ENCODE measurements at regions not wholly inside any gene's neighbourhood (a gene's known extent, or its start where the extent isn't known, plus 50 kb on each side); places are given as distances from the start of the nearest gene placed in this dataset.
"Not testable (repeated sequence)": the region's sequence is repeated elsewhere in the genome, so short reads cannot be mapped to it uniquely, and the experiment has no call there.

- H3K9me3 Mint-ChIP-seq; H3K36me3 ChIP-seq (ENCODE audit: insufficient read depth, low read length); H3K27ac ChIP-seq (ENCODE audit: low read depth, low read length); H3K27ac Mint-ChIP-seq; CTCF ChIA-PET (ENCODE audit: partially characterized antibody); H3K27me3 ChIP-seq (ENCODE audit: insufficient read depth, low read length); H3K9me3 ChIP-seq (ENCODE audit: control insufficient read depth in 1 of 2, low read length in 2 of 2); intact Hi-C loops (cut with micrococcal nuclease); H3K4me1 ChIP-seq (ENCODE audit: insufficient read depth, low read length); H3K4me1 Mint-ChIP-seq; H3K4me3 Mint-ChIP-seq; H3K4me3 ChIP-seq (ENCODE audit: low read length in 2 of 2); POLR2A ChIA-PET (ENCODE audit: partially characterized antibody); H3K27me3 Mint-ChIP-seq; DNase-seq; H3K36me3 Mint-ChIP-seq: not testable (repeated sequence)
Measured at GRCh38 chr3:153933481-153933880, 187.7 kb upstream of the ARHGEF26 start.

DNA sequence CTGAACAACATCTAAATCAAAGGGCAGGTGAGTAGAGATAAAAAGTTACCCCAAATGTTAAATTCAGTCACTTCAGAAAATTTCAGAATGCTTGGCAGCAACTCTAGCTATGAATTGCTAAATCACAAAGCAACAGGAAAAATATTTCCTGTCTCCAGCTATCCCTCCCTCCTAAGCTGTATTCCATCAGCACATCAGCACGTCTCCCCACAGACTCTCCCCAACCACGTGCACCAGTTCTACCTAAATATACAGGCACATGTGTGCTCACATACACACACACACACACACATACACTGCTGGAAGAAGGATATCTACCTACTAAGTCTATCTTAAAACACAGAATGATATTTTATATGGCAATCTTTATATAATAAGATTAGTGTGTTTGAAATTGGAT lies 177.1 kb upstream of the ARHGEF26 start:
- DNase-seq, result no peak
- H3K4me1 ChIP-seq (ENCODE audit: insufficient read depth, low read length), result no peaks in the 10 kb centered on the region
- peaks cover 12% of the 10 kb centered on the region in 2 donors for H3K27me3 Mint-ChIP-seq
- CTCF ChIA-PET (ENCODE audit: partially characterized antibody), result no interaction called here
- H3K9me3 Mint-ChIP-seq, result peaks cover 0 to 3% (median 0%) of the 10 kb centered on the region in 8 donors
- H3K4me1 Mint-ChIP-seq, result no peaks in the 10 kb centered on the region
- no peak overlapping the region for H3K27ac Mint-ChIP-seq
- H3K4me3 Mint-ChIP-seq, result no peak overlapping the region
- H3K4me3 ChIP-seq (ENCODE audit: low read length in 2 of 2), result no peak overlapping the region
- no peaks in the 10 kb centered on the region for H3K27me3 ChIP-seq (ENCODE audit: insufficient read depth, low read length)
- POLR2A ChIA-PET (ENCODE audit: partially characterized antibody), result no interaction called here
- no peaks in the 10 kb centered on the region for H3K36me3 ChIP-seq (ENCODE audit: insufficient read depth, low read length)
- H3K9me3 ChIP-seq (ENCODE audit: control insufficient read depth in 1 of 2, low read length in 2 of 2), result no peaks in the 10 kb centered on the region
- H3K36me3 Mint-ChIP-seq, result no peaks in the 10 kb centered on the region
- intact Hi-C loops (cut with micrococcal nuclease), result no loop called here
- no peak overlapping the region for H3K27ac ChIP-seq (ENCODE audit: low read depth, low read length)

DNA sequence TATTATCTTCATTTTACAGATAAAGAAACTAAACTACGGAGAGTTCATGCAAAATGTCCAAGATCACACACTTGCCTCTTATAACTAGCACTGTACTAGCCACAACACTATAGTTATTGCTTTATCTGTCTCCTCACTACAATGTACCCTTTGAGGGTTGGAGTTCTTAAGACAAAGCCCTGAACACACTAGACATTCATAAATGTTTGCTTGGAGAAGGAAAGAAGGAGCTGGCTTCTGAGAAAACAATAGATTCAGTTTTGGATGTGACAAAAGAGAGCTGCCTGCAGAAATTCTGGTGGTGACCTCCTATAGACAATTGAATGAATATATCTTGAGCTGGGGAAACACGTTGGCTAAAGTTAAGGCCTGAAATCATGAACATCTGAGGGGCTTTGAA lies 169.9 kb upstream of the ARHGEF26 start:
- H3K9me3 Mint-ChIP-seq, result peaks cover 0 to 1% (median 0%) of the 10 kb centered on the region in 8 donors
- intact Hi-C loops (cut with micrococcal nuclease), result no loop called here
- H3K27me3 Mint-ChIP-seq, result peaks cover 3 to 5% of the 10 kb centered on the region in 2 donors
- H3K4me1 Mint-ChIP-seq, result no peaks in the 10 kb centered on the region
- ChIA-PET POLR2A (ENCODE audit: partially characterized antibody) (no interaction called here), CTCF (ENCODE audit: partially characterized antibody) (no interaction called here)
- no peaks in the 10 kb centered on the region for H3K4me1 ChIP-seq (ENCODE audit: insufficient read depth, low read length)
- no peak overlapping the region for H3K27ac Mint-ChIP-seq
- H3K4me3 Mint-ChIP-seq, result no peak overlapping the region
- H3K27ac ChIP-seq (ENCODE audit: low read depth, low read length), result no peak overlapping the region
- H3K27me3 ChIP-seq (ENCODE audit: insufficient read depth, low read length), result no peaks in the 10 kb centered on the region
- H3K36me3 Mint-ChIP-seq, result no peaks in the 10 kb centered on the region
- H3K36me3 ChIP-seq (ENCODE audit: insufficient read depth, low read length), result no peaks in the 10 kb centered on the region
- no peak overlapping the region for H3K4me3 ChIP-seq (ENCODE audit: low read length in 2 of 2)
- no peaks in the 10 kb centered on the region for H3K9me3 ChIP-seq (ENCODE audit: control insufficient read depth in 1 of 2, low read length in 2 of 2)
- DNase-seq, result no peak

- Histone ChIP-seq H3K27ac (ENCODE audit: low read depth, low read length) (no peak overlapping the region), H3K4me3 (ENCODE audit: low read length in 2 of 2) (no peak overlapping the region), H3K4me1 (ENCODE audit: insufficient read depth, low read length) (no peaks in the 10 kb centered on the region), H3K9me3 (ENCODE audit: control insufficient read depth in 1 of 2, low read length in 2 of 2) (no peaks in the 10 kb centered on the region), H3K27me3 (ENCODE audit: insufficient read depth, low read length) (peaks cover 5% of the 10 kb centered on the region), H3K36me3 (ENCODE audit: insufficient read depth, low read length) (no peaks in the 10 kb centered on the region)
- peaks cover 0 to 3% of the 10 kb centered on the region in 2 donors for H3K27me3 Mint-ChIP-seq
- no peak overlapping the region for H3K4me3 Mint-ChIP-seq
- no peak overlapping the region for H3K27ac Mint-ChIP-seq
- intact Hi-C loops (cut with micrococcal nuclease), result no loop called here
- no peak for DNase-seq
- CTCF ChIA-PET (ENCODE audit: partially characterized antibody), result no interaction called here
- POLR2A ChIA-PET (ENCODE audit: partially characterized antibody), result no interaction called here
- H3K4me1 Mint-ChIP-seq, result no peaks in the 10 kb centered on the region
- H3K9me3 Mint-ChIP-seq, result no peaks in the 10 kb centered on the region
- no peaks in the 10 kb centered on the region for H3K36me3 Mint-ChIP-seq
Measured at GRCh38 chr3:153952091-153952490, 169.1 kb upstream of the ARHGEF26 start.

DNA sequence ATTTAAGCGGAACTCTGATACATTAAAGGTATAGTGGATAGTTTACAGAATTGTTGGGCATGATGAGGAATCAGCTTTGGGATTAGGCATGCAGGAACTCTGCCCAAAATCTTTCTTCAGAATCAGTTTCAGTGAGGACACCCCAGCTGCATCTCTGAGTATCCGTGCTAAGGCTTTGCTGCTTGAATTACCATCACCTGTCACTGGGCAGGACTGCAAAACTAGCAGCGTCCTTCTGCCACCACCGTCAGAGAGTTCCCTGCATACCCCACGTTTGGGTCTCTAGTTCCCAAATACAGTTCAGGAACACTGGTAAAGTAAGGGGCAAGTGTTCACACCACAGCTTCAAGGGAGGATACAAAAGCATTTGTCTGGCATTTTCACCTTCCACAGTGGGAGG lies 164.6 kb upstream of the ARHGEF26 start:
- Mint-ChIP-seq H3K4me1 (no peaks in the 10 kb centered on the region), H3K27ac (no peak overlapping the region), H3K9me3 (no peaks in the 10 kb centered on the region), H3K36me3 (no peaks in the 10 kb centered on the region), H3K27me3 (peaks cover 3 to 4% of the 10 kb centered on the region in 2 donors), H3K4me3 (no peak overlapping the region)
- DNase-seq, result no peak
- H3K36me3 ChIP-seq (ENCODE audit: insufficient read depth, low read length), result no peaks in the 10 kb centered on the region
- no peaks in the 10 kb centered on the region for H3K9me3 ChIP-seq (ENCODE audit: control insufficient read depth in 1 of 2, low read length in 2 of 2)
- peaks cover 5% of the 10 kb centered on the region for H3K27me3 ChIP-seq (ENCODE audit: insufficient read depth, low read length)
- ChIA-PET POLR2A (ENCODE audit: partially characterized antibody) (no interaction called here), CTCF (ENCODE audit: partially characterized antibody) (no interaction called here)
- H3K4me3 ChIP-seq (ENCODE audit: low read length in 2 of 2), result no peak overlapping the region
- H3K27ac ChIP-seq (ENCODE audit: low read depth, low read length), result no peak overlapping the region
- intact Hi-C loops (cut with micrococcal nuclease), result no loop called here
- no peaks in the 10 kb centered on the region for H3K4me1 ChIP-seq (ENCODE audit: insufficient read depth, low read length)

DNA sequence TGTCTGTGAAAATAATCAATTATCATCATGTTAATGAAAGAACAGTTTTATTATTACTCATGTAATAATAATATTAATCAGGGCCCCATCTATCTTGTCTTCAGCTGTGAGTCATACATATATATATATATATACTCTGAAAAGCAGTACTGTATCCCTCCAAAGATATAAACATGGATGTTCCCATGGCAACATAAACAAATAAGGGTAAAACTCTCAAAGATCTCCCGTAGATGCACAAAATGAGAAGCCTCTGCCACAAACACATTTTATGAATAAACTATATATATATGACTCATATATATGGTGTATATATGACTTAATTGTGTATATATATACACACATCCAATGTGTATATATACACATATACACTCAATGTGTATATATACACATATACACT lies 163.8 kb upstream of the ARHGEF26 start:
- no peak for DNase-seq
- CTCF ChIA-PET (ENCODE audit: partially characterized antibody), result no interaction called here
- intact Hi-C loops (cut with micrococcal nuclease), result no loop called here
- peaks cover 5% of the 10 kb centered on the region for H3K27me3 ChIP-seq (ENCODE audit: insufficient read depth, low read length)
- Mint-ChIP-seq H3K27ac (no peak overlapping the region), H3K4me3 (no peak overlapping the region), H3K36me3 (no peaks in the 10 kb centered on the region), H3K27me3 (peaks cover 3 to 4% of the 10 kb centered on the region in 2 donors), H3K4me1 (no peaks in the 10 kb centered on the region), H3K9me3 (no peaks in the 10 kb centered on the region)
- H3K27ac ChIP-seq (ENCODE audit: low read depth, low read length), result no peak overlapping the region
- H3K4me1 ChIP-seq (ENCODE audit: insufficient read depth, low read length), result no peaks in the 10 kb centered on the region
- no peaks in the 10 kb centered on the region for H3K9me3 ChIP-seq (ENCODE audit: control insufficient read depth in 1 of 2, low read length in 2 of 2)
- H3K36me3 ChIP-seq (ENCODE audit: insufficient read depth, low read length), result no peaks in the 10 kb centered on the region
- POLR2A ChIA-PET (ENCODE audit: partially characterized antibody), result no interaction called here
- H3K4me3 ChIP-seq (ENCODE audit: low read length in 2 of 2), result no peak overlapping the region

DNA sequence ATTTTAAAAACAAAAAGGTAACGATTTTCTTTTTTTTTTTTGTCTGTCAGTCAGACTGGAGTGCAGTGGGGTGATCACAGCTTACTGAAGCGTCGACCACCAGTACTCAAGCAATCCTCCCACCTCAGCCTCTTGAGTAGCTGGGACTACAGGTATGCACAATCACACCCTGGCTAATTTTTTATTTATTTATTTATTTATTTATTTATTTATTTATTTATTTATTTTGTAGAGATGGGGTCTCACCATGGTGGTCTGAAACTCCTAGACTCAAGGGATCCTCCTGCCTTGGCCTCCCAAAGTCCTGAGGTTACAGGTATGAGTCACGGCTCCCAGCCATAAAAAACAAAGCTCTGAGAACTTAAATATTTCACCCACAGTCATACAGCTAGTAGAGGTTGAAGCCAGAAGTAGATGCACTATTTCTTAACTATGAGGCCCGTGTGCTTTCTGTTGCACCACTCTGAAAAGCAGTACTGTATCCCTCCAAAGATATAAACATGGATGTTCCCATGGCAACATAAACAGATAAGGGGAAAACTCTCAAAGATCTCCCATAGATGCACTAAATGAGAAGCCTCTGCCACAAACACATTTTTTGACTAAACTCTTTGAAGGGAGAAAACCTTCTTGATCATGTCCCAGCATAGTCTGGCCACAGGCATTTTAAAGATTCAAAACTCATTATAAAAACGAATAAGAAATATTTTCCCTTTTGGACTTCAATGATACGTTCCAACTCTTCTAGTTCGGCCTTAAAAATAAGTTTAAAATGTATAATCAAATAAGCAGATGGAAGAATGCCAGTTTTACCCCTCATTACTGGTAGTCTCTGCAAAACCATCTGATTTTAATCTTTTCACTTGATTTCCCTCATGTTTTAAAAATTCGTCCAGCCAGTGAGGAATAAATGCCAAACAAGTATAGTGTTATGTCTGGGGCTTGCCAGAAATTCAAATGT lies 162.3 kb upstream of the ARHGEF26 start:
- CTCF ChIA-PET (ENCODE audit: partially characterized antibody), result no interaction called here
- H3K27me3 ChIP-seq (ENCODE audit: insufficient read depth, low read length), result peaks cover 5% of the 10 kb centered on the region
- Mint-ChIP-seq H3K27me3 (peaks cover 3 to 4% of the 10 kb centered on the region in 2 donors), H3K27ac (no peak overlapping the region), H3K36me3 (no peaks in the 10 kb centered on the region), H3K4me3 (no peak overlapping the region), H3K9me3 (no peaks in the 10 kb centered on the region), H3K4me1 (no peaks in the 10 kb centered on the region)
- no peak overlapping the region for H3K27ac ChIP-seq (ENCODE audit: low read depth, low read length)
- intact Hi-C loops (cut with micrococcal nuclease), result no loop called here
- POLR2A ChIA-PET (ENCODE audit: partially characterized antibody), result no interaction called here
- H3K4me1 ChIP-seq (ENCODE audit: insufficient read depth, low read length), result no peaks in the 10 kb centered on the region
- H3K36me3 ChIP-seq (ENCODE audit: insufficient read depth, low read length), result no peaks in the 10 kb centered on the region
- no peaks in the 10 kb centered on the region for H3K9me3 ChIP-seq (ENCODE audit: control insufficient read depth in 1 of 2, low read length in 2 of 2)
- H3K4me3 ChIP-seq (ENCODE audit: low read length in 2 of 2), result no peak overlapping the region
- DNase-seq, result no peak

Measured in CD4-positive, alpha-beta memory T cell (primary cell).